ENCODE measurements at regions not wholly inside any gene's neighbourhood (a gene's known extent, or its start where the extent isn't known, plus 50 kb on each side); places are given as distances from the start of the nearest gene placed in this dataset.

DNA sequence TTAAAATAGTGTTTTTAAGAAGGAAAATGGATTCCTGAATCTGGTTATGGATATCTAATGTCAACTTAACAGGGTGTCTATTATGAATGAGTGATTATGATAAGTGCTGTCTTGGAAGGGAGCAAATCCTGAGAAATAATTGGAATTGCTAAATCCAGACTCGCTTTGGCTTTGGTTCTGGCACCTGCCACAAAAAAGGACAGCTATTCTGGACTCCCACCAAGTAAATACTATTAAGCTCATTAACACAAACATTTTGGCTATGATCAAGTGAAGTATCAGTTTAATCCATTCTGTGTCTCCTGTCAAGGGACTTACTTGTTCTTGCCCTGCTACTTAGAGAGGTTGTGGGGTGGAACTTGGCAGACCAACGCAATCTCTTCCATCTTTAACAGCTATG, 403.7 kb downstream of the CENPC start:
- TF ChIP-seq, protein P1, sequence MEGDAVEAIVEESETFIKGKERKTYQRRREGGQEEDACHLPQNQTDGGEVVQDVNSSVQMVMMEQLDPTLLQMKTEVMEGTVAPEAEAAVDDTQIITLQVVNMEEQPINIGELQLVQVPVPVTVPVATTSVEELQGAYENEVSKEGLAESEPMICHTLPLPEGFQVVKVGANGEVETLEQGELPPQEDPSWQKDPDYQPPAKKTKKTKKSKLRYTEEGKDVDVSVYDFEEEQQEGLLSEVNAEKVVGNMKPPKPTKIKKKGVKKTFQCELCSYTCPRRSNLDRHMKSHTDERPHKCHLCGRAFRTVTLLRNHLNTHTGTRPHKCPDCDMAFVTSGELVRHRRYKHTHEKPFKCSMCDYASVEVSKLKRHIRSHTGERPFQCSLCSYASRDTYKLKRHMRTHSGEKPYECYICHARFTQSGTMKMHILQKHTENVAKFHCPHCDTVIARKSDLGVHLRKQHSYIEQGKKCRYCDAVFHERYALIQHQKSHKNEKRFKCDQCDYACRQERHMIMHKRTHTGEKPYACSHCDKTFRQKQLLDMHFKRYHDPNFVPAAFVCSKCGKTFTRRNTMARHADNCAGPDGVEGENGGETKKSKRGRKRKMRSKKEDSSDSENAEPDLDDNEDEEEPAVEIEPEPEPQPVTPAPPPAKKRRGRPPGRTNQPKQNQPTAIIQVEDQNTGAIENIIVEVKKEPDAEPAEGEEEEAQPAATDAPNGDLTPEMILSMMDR (conservative IDR thresholded peaks at IDR 0.05; ENCODE audit: low read length): no peak
- TF ChIP-seq EZH2phosphoT487 (IDR thresholded peaks at IDR 0.05; ENCODE audit: borderline replicate concordance, low read depth, low read length): no peak
- POLR2A ChIA-PET: no interaction called here
- no TSS peak for BruUV-seq (replicated peaks)

DNA sequence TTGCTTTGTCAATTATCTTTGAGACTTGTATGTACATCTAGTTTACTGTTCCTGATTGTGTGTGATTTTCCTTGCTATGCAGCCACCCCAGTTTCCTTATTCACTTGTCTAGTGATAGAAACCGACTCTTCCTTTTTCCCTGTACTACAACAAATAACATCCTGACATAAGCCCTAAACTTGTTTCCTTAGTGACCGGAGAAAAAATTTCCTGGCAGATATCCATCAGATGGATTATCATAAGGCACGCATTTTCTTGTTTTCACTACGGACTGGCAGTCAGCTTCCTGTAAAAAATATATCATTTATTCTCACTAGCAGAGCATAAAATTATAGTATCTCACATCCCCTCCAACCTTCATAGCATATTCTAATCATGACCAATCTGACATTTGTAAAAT, 410.7 kb downstream of the CENPC start:
- H3K9me2 ChIP-seq (ENCODE audit: insufficient read depth, low read length): no peaks in the 10 kb centered on the region
- intact Hi-C loops (cut with micrococcal nuclease; ENCODE audit: unreplicated experiment): no loop called here
- CTCF ChIA-PET (ENCODE audit: unreplicated experiment): no interaction called here
- H3K79me2 ChIP-seq (ENCODE audit: insufficient read depth, low read depth, low read length): no peaks in the 10 kb centered on the region
- H3K9me3 ChIP-seq (ENCODE audit: low read length): no peaks in the 10 kb centered on the region
- BruUV-seq (replicated peaks): no TSS peak
- no peaks in the 10 kb centered on the region for H3K4me1 ChIP-seq (ENCODE audit: insufficient read depth, low read length, poor library complexity, severe bottlenecking)
- no peaks in the 10 kb centered on the region for H4K20me1 ChIP-seq (ENCODE audit: insufficient read depth, low read length)
- H2AFZ ChIP-seq (ENCODE audit: low read length): no peak overlapping the region
- H3K4me3 ChIP-seq (ENCODE audit: low read depth, low read length, poor library complexity, severe bottlenecking): no peak overlapping the region
- H3K36me3 ChIP-seq (ENCODE audit: insufficient read depth, low read length): no peaks in the 10 kb centered on the region
- POLR2A ChIA-PET: no interaction called here
- TF ChIP-seq, protein P1 (conservative IDR thresholded peaks at IDR 0.05; ENCODE audit: low read length): no peak
- H3K4me2 ChIP-seq (ENCODE audit: low read length): no peak overlapping the region
- no peak for DNase-seq (ENCODE audit: low spot score)
- no peak overlapping the region for H3K27ac ChIP-seq (ENCODE audit: low read depth, low read length, poor library complexity, severe bottlenecking)

More for the DNA sequence above, 403.7 kb downstream of the CENPC start:
- H3K4me1 ChIP-seq (ENCODE audit: insufficient read depth, low read length, poor library complexity, severe bottlenecking): no peaks in the 10 kb centered on the region
- H2AFZ ChIP-seq (ENCODE audit: low read length): no peak overlapping the region
- no peak overlapping the region for H3K4me3 ChIP-seq (ENCODE audit: low read depth, low read length, poor library complexity, severe bottlenecking)
- CTCF ChIA-PET (ENCODE audit: unreplicated experiment): no interaction called here
- no peaks in the 10 kb centered on the region for H3K36me3 ChIP-seq (ENCODE audit: insufficient read depth, low read length)
- no peaks in the 10 kb centered on the region; the same call in 1 of the 2 replicates for H3K9me2 ChIP-seq (ENCODE audit: insufficient read depth, low read length)
- no peaks in the 10 kb centered on the region for H3K9me3 ChIP-seq (ENCODE audit: low read length)
- no peaks in the 10 kb centered on the region for H4K20me1 ChIP-seq (ENCODE audit: insufficient read depth, low read length)
- no peaks in the 10 kb centered on the region for H3K79me2 ChIP-seq (ENCODE audit: insufficient read depth, low read depth, low read length)
- intact Hi-C loops (cut with micrococcal nuclease; ENCODE audit: unreplicated experiment): no loop called here
- no peak overlapping the region for H3K27ac ChIP-seq (ENCODE audit: low read depth, low read length, poor library complexity, severe bottlenecking)
- no peak overlapping the region for H3K4me2 ChIP-seq (ENCODE audit: low read length)
- no peak for DNase-seq (ENCODE audit: low spot score)

DNA sequence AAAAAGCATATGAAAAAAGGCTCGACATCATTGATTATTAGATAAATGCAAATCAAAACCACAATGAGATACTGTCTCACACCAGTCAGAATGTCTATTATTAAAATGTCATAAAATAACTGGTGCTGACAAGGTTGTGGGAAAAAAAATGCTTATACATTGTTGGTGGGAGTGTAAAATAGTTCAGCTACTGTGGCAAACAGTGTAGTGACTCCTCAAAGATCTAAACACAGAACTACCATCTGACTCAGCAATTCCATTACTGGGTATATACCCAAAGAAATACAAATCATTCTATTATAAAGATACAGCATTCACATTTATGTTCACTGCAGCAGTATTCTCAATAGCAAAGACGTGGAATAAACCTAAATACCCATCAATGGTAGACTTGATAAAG, 412.1 kb downstream of the CENPC start:
- H3K79me2 ChIP-seq (ENCODE audit: insufficient read depth, low read depth, low read length): no peaks in the 10 kb centered on the region
- POLR2A ChIA-PET: interaction anchor here (0.6 kb wide), 1 partner anchor 256 kb away, joined by 5 read pairs; no protein-coding TSS in a partner anchor
- intact Hi-C loops (cut with micrococcal nuclease; ENCODE audit: unreplicated experiment): no loop called here
- H4K20me1 ChIP-seq (ENCODE audit: insufficient read depth, low read length): no peaks in the 10 kb centered on the region
- no peak overlapping the region for H3K27ac ChIP-seq (ENCODE audit: low read depth, low read length, poor library complexity, severe bottlenecking)
- H3K9me3 ChIP-seq (ENCODE audit: low read length): no peaks in the 10 kb centered on the region
- no peak overlapping the region for H2AFZ ChIP-seq (ENCODE audit: low read length)
- no peak for TF ChIP-seq EZH2phosphoT487 (IDR thresholded peaks at IDR 0.05; ENCODE audit: borderline replicate concordance, low read depth, low read length)
- TF ChIP-seq, protein P1 (conservative IDR thresholded peaks at IDR 0.05; ENCODE audit: low read length): no peak
- no TSS peak for BruUV-seq (replicated peaks)
- CTCF ChIA-PET (ENCODE audit: unreplicated experiment): no interaction called here
- no peaks in the 10 kb centered on the region for H3K9me2 ChIP-seq (ENCODE audit: insufficient read depth, low read length)
- H3K4me1 ChIP-seq (ENCODE audit: insufficient read depth, low read length, poor library complexity, severe bottlenecking): no peaks in the 10 kb centered on the region
- no peak for DNase-seq (ENCODE audit: low spot score)
- no peaks in the 10 kb centered on the region for H3K36me3 ChIP-seq (ENCODE audit: insufficient read depth, low read length)
- no peak overlapping the region for H3K4me2 ChIP-seq (ENCODE audit: low read length)
- H3K4me3 ChIP-seq (ENCODE audit: low read depth, low read length, poor library complexity, severe bottlenecking): no peak overlapping the region

All from OCI-LY7 (cell line).